ENCODE measurements at regions not wholly inside any gene's neighbourhood (a gene's known extent, or its start where the extent isn't known, plus 50 kb on each side); places are given as distances from the start of the nearest gene placed in this dataset.
"Not testable (repeated sequence)": the region's sequence is repeated elsewhere in the genome, so short reads cannot be mapped to it uniquely, and the experiment has no call there.

GRCh38 chr7:39758234-39758970 is 135.0 kb downstream of the RALA start:
- ChIA-PET CTCF (interaction anchor here (0.8 to 1.2 kb wide), 2 partner anchors 49 to 178 kb away, joined by 3 to 5 read pairs; no protein-coding TSS in a partner anchor), POLR2A (no interaction called here)
- H3K9me3 Mint-ChIP-seq: peaks cover 4% of the 10 kb centered on the region
- no peak overlapping the region for H3K4me3 Mint-ChIP-seq
- H3K27ac Mint-ChIP-seq: no peak overlapping the region
- no peak for DNase-seq
- H3K4me1 Mint-ChIP-seq: peaks cover 12% of the 10 kb centered on the region
- H3K36me3 Mint-ChIP-seq (ENCODE audit: low read depth): no peaks in the 10 kb centered on the region
- no peaks in the 10 kb centered on the region for H3K27me3 Mint-ChIP-seq

GRCh38 chr7:39761449-39761848 is 138.1 kb downstream of the RALA start:
- Mint-ChIP-seq H3K27me3 (no peaks in the 10 kb centered on the region), H3K4me3 (no peak overlapping the region), H3K4me1 (peaks cover 3% of the 10 kb centered on the region), H3K9me3 (peaks cover 3% of the 10 kb centered on the region), H3K27ac (no peak overlapping the region), H3K36me3 (ENCODE audit: low read depth) (no peaks in the 10 kb centered on the region)
- DNase-seq: no peak
- ChIA-PET CTCF (no interaction called here), POLR2A (no interaction called here)

GRCh38 chr7:39762466-39762865 is 139.1 kb downstream of the RALA start:
- H3K9me3 Mint-ChIP-seq; DNase-seq; CTCF ChIA-PET; H3K27ac Mint-ChIP-seq; H3K27me3 Mint-ChIP-seq; H3K4me1 Mint-ChIP-seq; H3K36me3 Mint-ChIP-seq (ENCODE audit: low read depth); POLR2A ChIA-PET; H3K4me3 Mint-ChIP-seq: not testable (repeated sequence)

- H3K4me1 Mint-ChIP-seq; POLR2A ChIA-PET; CTCF ChIA-PET; DNase-seq; H3K27me3 Mint-ChIP-seq; H3K9me3 Mint-ChIP-seq; H3K36me3 Mint-ChIP-seq (ENCODE audit: low read depth); H3K27ac Mint-ChIP-seq; H3K4me3 Mint-ChIP-seq: not testable (repeated sequence)
Measured at GRCh38 chr7:39762881-39763280, 139.5 kb downstream of the RALA start.

GRCh38 chr7:39765833-39766232 is 142.5 kb downstream of the RALA start:
- POLR2A ChIA-PET; H3K9me3 Mint-ChIP-seq; DNase-seq; H3K4me3 Mint-ChIP-seq; H3K27me3 Mint-ChIP-seq; H3K36me3 Mint-ChIP-seq (ENCODE audit: low read depth); H3K4me1 Mint-ChIP-seq; H3K27ac Mint-ChIP-seq: not testable (repeated sequence)
- CTCF ChIA-PET: interaction anchor here (1.3 kb wide), 1 partner anchor 24 kb away, joined by 4 read pairs; no protein-coding TSS in a partner anchor

GRCh38 chr7:39768439-39768838 is 145.1 kb downstream of the RALA start:
- H3K9me3 Mint-ChIP-seq, H3K27ac Mint-ChIP-seq, H3K4me1 Mint-ChIP-seq, POLR2A ChIA-PET, DNase-seq, H3K4me3 Mint-ChIP-seq, H3K27me3 Mint-ChIP-seq: not testable (repeated sequence)
- CTCF ChIA-PET: interaction anchor here (0.9 to 1.8 kb wide), 2 partner anchors 14 to 188 kb away, joined by 3 to 6 read pairs; no protein-coding TSS in a partner anchor
- peaks cover 10% of the 10 kb centered on the region for H3K36me3 Mint-ChIP-seq (ENCODE audit: low read depth)

GRCh38 chr7:39774341-39774851 is 151.0 kb downstream of the RALA start:
- CTCF ChIA-PET, H3K4me3 Mint-ChIP-seq: not testable (repeated sequence)

GRCh38 chr7:39781557-39781956 is 158.2 kb downstream of the RALA start:
- H3K9me3 Mint-ChIP-seq; H3K27me3 Mint-ChIP-seq; DNase-seq; H3K4me3 Mint-ChIP-seq; CTCF ChIA-PET; POLR2A ChIA-PET; H3K27ac Mint-ChIP-seq; H3K4me1 Mint-ChIP-seq; H3K36me3 Mint-ChIP-seq (ENCODE audit: low read depth): not testable (repeated sequence)

More at GRCh38 chr7:39774341-39774851, 151.0 kb downstream of the RALA start:
- DNase-seq; POLR2A ChIA-PET; H3K27me3 Mint-ChIP-seq; H3K36me3 Mint-ChIP-seq (ENCODE audit: low read depth); H3K9me3 Mint-ChIP-seq; H3K4me1 Mint-ChIP-seq; H3K27ac Mint-ChIP-seq: not testable (repeated sequence)

- CTCF ChIA-PET; DNase-seq; H3K4me3 Mint-ChIP-seq; H3K27me3 Mint-ChIP-seq; H3K4me1 Mint-ChIP-seq; H3K27ac Mint-ChIP-seq; POLR2A ChIA-PET; H3K9me3 Mint-ChIP-seq; H3K36me3 Mint-ChIP-seq (ENCODE audit: low read depth): not testable (repeated sequence)
Measured at GRCh38 chr7:39786440-39786839, 163.1 kb downstream of the RALA start.

- H3K9me3 Mint-ChIP-seq; DNase-seq; H3K4me3 Mint-ChIP-seq; H3K27ac Mint-ChIP-seq; POLR2A ChIA-PET; H3K27me3 Mint-ChIP-seq; H3K4me1 Mint-ChIP-seq; H3K36me3 Mint-ChIP-seq (ENCODE audit: low read depth): not testable (repeated sequence)
- CTCF ChIA-PET: interaction anchor here (1.4 kb wide), 1 partner anchor 211 kb away, joined by 4 read pairs; no protein-coding TSS in a partner anchor
Measured at GRCh38 chr7:39791035-39791434, 159.0 kb upstream of the CDK13 start.

GRCh38 chr7:39791911-39792310 is 158.1 kb upstream of the CDK13 start:
- H3K4me1 Mint-ChIP-seq; H3K27ac Mint-ChIP-seq; H3K27me3 Mint-ChIP-seq; H3K9me3 Mint-ChIP-seq; H3K4me3 Mint-ChIP-seq; POLR2A ChIA-PET; H3K36me3 Mint-ChIP-seq (ENCODE audit: low read depth); DNase-seq: not testable (repeated sequence)
- CTCF ChIA-PET: interaction anchor here (1.4 kb wide), 1 partner anchor 211 kb away, joined by 4 read pairs; no protein-coding TSS in a partner anchor

GRCh38 chr7:39793026-39793425 is 157.0 kb upstream of the CDK13 start:
- H3K36me3 Mint-ChIP-seq (ENCODE audit: low read depth); POLR2A ChIA-PET; H3K4me3 Mint-ChIP-seq; H3K27me3 Mint-ChIP-seq; CTCF ChIA-PET; H3K4me1 Mint-ChIP-seq; H3K9me3 Mint-ChIP-seq; H3K27ac Mint-ChIP-seq; DNase-seq: not testable (repeated sequence)

- H3K36me3 Mint-ChIP-seq (ENCODE audit: low read depth); H3K9me3 Mint-ChIP-seq; H3K4me1 Mint-ChIP-seq; POLR2A ChIA-PET; H3K27me3 Mint-ChIP-seq; H3K27ac Mint-ChIP-seq; H3K4me3 Mint-ChIP-seq; DNase-seq; CTCF ChIA-PET: not testable (repeated sequence)
Measured at GRCh38 chr7:39793851-39794250, 156.2 kb upstream of the CDK13 start.

- POLR2A ChIA-PET; H3K36me3 Mint-ChIP-seq (ENCODE audit: low read depth); DNase-seq; H3K27ac Mint-ChIP-seq; H3K27me3 Mint-ChIP-seq; H3K4me1 Mint-ChIP-seq; H3K4me3 Mint-ChIP-seq; CTCF ChIA-PET; H3K9me3 Mint-ChIP-seq: not testable (repeated sequence)
Measured at GRCh38 chr7:39796947-39797346, 153.1 kb upstream of the CDK13 start.
